ENCODE measurements at regions not wholly inside any gene's neighbourhood (a gene's known extent, or its start where the extent isn't known, plus 50 kb on each side); places are given as distances from the start of the nearest gene placed in this dataset.
"Not testable (repeated sequence)": the region's sequence is repeated elsewhere in the genome, so short reads cannot be mapped to it uniquely, and the experiment has no call there.

DNA sequence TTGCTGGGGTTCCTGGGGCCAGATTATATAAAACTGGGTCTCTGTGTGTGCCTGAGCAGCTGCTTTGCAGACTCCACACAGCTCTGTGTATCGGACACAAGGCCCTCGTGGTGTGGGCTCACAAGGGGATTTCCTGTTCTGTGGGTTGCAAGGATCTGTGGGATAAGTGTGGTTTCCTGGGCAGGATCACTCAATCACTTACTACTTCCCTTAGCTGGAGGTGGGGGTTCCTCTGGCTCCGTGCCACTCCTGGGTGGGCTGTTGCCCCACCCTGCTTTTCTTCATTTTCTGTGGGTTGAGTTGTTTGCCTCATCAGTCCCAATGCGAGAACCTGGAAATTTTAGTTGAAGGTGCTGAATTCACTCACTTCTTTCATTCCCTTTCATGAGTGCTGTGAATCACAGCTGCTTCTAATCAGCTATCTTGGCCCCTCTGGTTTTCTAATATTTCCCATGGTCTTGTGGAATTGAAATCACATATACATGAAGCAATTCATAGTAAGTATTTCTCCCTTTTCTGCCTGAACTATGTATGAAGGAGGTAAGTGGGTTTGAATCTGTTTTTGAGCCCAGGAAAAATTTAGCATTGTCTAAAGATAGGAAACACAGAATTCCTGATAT lies 196.3 kb downstream of the DCDC2C start:
- DNase-seq (ENCODE audit: low read depth), result no peak

DNA sequence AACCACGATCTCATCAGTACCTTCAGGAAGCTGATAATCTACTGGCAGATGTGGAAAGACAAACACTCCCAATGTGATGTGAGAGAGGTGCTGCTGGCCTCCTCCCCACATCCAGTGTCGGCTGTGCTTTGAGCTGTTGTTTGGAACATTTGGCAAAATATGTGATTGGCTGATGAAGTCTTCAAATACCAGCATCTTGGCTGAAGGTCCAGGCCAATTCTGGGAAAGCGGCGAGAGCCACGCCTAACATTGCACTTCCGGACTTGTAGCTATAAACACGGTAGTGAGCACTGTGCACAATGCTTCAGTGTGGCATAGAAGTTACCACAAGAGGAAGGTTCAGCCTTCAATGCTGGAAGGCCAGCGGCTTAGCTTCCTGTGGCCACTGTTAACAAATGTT lies 198.8 kb downstream of the DCDC2C start:
- no peak for DNase-seq (ENCODE audit: low read depth)

- DNase-seq (ENCODE audit: low read depth), result no peak
Observed at GRCh38 chr2:3904061-3904460, 200.7 kb downstream of the DCDC2C start.

DNA sequence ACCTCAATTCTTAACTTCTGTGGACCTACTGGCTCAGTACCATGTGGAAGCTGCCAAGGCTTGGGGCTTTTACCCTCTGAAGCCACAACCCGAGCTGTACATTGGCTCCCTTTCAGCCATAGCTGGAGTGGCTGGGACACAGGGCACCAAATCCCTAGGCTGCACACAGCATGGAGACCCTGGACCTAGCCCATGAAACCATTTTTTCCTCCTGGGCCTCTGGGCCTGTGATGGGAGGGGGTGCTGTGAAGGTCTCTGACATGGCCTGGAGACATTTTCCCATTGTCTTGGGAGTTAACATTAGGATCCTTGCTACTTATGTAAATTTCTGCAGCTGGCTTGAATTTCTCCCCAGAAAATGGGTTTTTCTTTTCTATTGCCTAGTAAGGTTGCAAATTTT lies 205.1 kb downstream of the DCDC2C start:
- not testable (repeated sequence) for DNase-seq (ENCODE audit: low read depth)

DNA sequence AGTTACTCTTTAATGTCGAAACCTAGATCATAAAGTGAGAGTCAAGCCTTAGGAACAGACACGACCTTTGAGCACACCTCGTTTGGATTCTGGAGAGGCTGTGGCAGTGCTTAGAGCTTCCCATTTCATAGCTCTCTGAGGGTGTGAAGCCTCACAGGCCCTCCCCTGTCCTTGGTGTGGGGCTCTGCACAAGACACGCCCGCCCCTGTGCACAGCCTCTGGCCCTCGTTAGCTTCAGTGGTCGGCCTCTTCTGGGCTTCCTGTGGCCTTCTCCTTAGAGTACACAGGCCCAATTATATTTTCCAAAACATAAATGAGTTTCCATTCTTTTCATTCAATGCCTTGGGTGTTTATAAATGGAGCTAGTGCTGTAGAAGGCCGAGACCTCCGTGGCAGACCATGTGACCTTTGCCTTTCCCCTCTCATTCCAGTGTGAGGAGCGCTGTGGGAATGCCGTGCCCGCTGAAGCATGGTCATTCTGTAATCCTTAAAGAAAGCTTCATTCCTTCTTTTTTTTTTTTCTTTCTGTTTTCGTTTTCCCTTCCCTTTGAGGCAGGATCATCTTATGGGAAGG lies 208.6 kb downstream of the DCDC2C start:
- DNase-seq (ENCODE audit: low read depth), result no peak

DNA sequence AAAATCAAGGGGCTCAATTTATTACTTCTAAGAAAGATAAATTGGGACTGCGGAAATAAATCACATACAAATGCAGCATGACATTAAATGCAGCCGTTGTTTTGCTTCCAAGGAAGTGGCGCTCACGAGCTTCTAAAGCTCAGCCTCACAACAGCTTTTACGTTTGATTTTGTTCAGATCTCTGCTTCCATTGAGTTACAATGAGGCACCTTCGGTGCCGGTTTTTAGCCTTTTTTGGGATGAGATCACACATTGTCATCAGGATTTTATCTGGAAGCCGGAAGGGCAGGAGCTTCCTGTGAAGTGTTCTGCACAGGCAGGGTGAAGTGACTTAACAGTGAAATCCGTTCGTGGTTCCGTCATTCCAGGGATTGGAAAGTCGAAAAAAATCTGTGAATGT lies 209.8 kb downstream of the DCDC2C start:
- DNase-seq (ENCODE audit: low read depth), result no peak

- DNase-seq (ENCODE audit: low read depth), result no peak
Observed at GRCh38 chr2:3914241-3914640, 210.9 kb downstream of the DCDC2C start.

GRCh38 chr2:3927031-3927430 lies 223.7 kb downstream of the DCDC2C start:
- DNase-seq (ENCODE audit: low read depth), result no peak

DNA sequence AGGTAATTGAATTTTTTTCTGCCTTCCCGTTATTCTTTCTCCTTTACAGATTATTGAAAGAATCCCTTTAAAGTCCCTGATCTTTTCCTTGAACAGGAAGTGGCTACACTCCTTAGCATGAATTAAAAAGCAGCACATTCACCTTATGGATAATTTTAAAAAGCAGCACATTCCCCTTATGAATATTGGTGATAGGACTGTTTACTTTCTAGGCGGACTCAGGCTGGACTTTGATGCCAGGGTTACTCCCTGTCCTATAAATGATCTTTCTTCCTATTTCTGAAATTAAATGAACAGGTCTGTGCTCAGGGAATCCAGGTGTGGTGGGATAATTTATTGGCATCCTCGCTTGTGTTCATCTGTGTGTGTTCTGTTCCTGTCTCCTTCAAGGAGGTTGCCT lies 226.0 kb downstream of the DCDC2C start:
- no peak for DNase-seq (ENCODE audit: low read depth)

DNA sequence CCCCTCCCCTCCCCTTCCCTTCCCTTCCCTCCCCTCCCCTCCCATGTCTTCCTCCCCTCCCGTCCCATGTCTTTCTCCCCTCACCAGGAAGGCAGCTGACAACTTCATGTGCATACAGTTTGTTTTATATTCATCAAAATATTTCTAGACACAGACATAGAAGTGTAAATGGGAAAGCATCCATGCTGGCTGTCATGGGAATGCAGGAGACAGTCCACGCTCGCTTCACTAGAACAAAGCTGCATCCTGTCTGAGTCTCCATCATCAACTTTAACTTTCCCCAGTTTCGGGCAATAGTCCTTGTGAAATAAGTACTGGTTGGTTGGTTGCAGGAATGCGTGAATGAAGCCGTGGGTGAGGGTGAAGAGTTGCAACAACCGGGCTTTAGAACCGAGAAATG lies 226.9 kb downstream of the DCDC2C start:
- no peak for DNase-seq (ENCODE audit: low read depth)

GRCh38 chr2:3940661-3941060 lies 237.3 kb downstream of the DCDC2C start:
- no peak for DNase-seq (ENCODE audit: low read depth)

GRCh38 chr2:3942841-3943240 lies 239.5 kb downstream of the DCDC2C start:
- no peak for DNase-seq (ENCODE audit: low read depth)

DNA sequence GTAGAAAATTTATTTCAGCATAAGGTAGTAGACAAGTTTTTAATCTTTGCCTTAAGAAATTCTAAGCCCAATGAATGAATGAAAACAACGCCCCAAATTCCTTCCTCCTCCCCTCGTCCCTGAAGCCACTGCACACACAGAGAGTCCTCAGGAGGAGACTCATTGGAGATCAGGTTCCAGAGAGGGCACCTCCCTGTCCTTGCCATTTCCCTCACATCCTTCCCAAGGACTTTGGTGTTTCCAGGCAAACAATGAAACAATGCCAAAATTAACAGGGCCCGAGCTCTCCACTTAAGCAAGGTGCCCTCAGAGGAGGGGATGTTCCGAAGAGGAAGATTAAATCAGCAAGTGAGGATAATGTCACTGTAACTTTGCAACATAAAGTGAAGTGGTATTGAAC lies 240.7 kb downstream of the DCDC2C start:
- DNase-seq (ENCODE audit: low read depth), result no peak

GRCh38 chr2:3944841-3945240 lies 241.5 kb downstream of the DCDC2C start:
- no peak for DNase-seq (ENCODE audit: low read depth)

DNA sequence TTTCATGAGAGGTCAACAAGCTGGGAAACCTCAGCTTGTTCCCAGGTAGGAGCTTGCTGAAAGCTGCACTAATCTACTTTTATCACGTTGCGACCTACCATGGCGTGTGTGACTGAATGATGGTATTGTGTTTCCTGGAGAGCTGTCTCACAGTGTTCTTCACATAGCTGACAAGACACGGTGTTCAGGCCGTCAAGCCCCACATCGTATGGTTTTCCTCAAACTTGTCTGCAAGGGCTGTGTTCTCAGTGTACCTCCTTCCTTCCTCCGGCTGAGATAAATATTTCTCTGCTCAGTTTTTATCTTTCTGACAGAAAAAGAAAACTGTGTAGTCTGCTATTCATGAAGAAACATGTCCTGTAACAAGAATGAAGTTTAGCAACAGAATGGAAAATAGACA lies 244.8 kb downstream of the DCDC2C start:
- no peak for DNase-seq (ENCODE audit: low read depth)

GRCh38 chr2:3951131-3951954 lies 248.0 kb downstream of the DCDC2C start:
- no peak for DNase-seq (ENCODE audit: low read depth)

GRCh38 chr2:3952866-3953516 lies 249.6 kb downstream of the DCDC2C start:
- no peak for DNase-seq (ENCODE audit: low read depth)

DNA sequence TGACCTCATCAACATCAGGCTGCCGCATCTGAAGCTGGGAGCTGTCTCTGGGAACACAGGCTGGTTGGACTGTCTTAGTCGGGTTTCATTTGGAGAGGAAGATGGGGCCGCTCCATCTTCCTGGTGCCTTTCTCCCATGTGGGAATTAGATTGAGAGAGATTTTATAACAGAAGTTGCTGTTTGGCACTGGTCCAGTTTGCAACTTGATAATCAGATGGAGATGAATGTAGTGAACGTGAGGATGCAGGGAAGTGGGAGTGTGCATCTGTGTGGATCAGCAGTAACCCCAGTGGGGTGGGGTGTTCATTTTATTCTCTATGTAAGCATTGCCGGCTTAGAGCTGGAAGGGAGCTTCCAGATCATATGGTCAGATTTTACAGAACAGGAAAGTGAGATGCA lies 250.9 kb downstream of the DCDC2C start:
- DNase-seq (ENCODE audit: low read depth), result no peak

- DNase-seq (ENCODE audit: low read depth), result no peak
Observed at GRCh38 chr2:3956406-3956805, 253.0 kb downstream of the DCDC2C start.

GRCh38 chr2:3956892-3957291 lies 253.5 kb downstream of the DCDC2C start:
- DNase-seq (ENCODE audit: low read depth), result no peak

DNA sequence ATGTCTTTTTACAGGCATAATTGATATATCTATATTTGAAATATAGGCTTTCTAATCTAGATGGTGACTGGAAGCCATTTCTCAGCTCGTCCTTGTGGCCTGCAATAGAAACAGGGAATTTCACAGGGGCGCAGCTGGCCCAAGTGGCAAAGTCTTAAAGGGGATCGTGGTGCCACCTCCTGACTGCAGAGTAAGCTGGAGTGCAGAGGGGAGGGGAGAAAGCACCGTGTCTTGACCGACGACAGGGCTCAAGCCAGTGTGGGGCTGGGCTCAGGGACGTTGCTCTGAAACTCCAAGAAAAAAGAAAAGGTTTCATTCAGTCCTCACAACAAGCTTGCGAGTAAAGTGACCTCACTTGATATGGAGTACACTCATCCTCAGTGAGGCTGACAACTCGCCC lies 255.1 kb downstream of the DCDC2C start:
- DNase-seq (ENCODE audit: low read depth), result no peak

DNA sequence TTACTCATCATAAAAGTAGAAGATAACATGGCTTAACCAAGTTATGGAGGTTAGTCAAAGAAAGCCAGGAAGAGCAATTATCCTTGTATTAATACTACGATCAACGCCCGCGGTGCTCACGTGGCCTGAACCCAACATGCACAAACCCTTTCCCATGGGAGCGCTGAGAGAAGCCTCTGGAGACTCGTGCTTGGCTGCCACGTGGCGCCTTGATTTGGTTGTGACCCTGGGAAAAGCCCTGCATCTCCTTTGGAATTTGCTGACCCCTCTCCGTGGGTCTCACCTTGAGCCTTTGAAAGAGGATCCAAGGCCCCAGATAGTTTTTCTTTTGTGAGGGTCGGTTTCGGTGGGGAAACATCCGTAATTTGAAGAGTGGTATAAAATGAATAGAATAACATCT lies 255.6 kb downstream of the DCDC2C start:
- DNase-seq (ENCODE audit: low read depth), result no peak

DNA sequence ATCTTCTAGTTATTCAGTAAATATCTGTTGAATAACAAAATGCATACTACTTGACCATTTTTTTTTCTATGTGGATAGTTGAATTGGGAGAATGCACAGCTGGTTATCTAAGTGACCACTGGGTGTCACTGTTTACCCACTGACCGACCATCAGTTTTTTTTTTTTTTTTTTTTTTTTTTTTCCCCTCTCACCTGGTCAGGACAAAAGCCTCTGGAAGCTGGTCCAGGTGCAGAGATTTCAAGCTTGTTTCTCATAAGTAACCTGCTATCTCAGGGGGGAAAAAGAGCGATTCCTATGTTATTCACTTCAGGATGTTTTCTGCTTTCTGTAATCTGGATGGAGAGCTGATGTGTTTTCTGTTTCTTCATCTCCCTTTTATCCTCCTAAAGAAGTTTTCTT lies 256.0 kb downstream of the DCDC2C start:
- peak; percentile 5 for DNase-seq (ENCODE audit: low read depth)
